GM10248 (cell line): ENCODE measurements at regions not wholly inside any gene's neighbourhood (a gene's known extent, or its start where the extent isn't known, plus 50 kb on each side); places are given as distances from the start of the nearest gene placed in this dataset.

Experiments used
- CTCF ChIA-PET: fragments of 300-600 bp; sonication (Branson Sonifier 250); formaldehyde crosslinking; extraction: SDS; loops from one replicate; lab custom pipeline; 2021; ENCODE audit warnings: antibody characterized with exemption; lab: Yijun Ruan, JAX
- POLR2A ChIA-PET: fragments of 350-650 bp; sonication (Branson Sonifier 250); formaldehyde crosslinking; extraction: SDS; loops from one replicate; lab custom pipeline; 2020; ENCODE audit warnings: antibody characterized with exemption; lab: Yijun Ruan, JAX
- DNase-seq: peaks from one replicate; pipeline ENCODE4 v3.0.0; 2012; ENCODE audit errors: extremely low spot score
- CTCF ChIP-seq: IDR thresholded peaks from 2 replicates; pipeline ENCODE4 v1.5.1; 2012; ENCODE audit warnings: mild to moderate bottlenecking, low read depth; ENCODE audit errors: extremely low read depth, missing control alignments, control extremely low read depth

GRCh38 chr2:226151157-226151556, 648.5 kb downstream of the IRS1 start:
- CTCF ChIA-PET = interaction anchor here (0.8 to 1.3 kb wide), 2 partner anchors 12 to 14 kb away, joined by 3 read pairs; no protein-coding TSS in a partner anchor
- DNase-seq = no peak
- POLR2A ChIA-PET = no interaction called here
- no peak for TF ChIP-seq CTCF

GRCh38 chr2:226143091-226143490, 656.5 kb downstream of the IRS1 start:
- TF ChIP-seq CTCF = no peak
- POLR2A ChIA-PET = no interaction called here
- CTCF ChIA-PET = no interaction called here
- no peak for DNase-seq

GRCh38 chr2:226142463-226142862, 657.2 kb downstream of the IRS1 start:
- DNase-seq = no peak
- no peak for TF ChIP-seq CTCF
- ChIA-PET POLR2A (no interaction called here), CTCF (no interaction called here)

- DNase-seq = no peak
- TF ChIP-seq CTCF = no peak
- CTCF ChIA-PET = no interaction called here
- POLR2A ChIA-PET = no interaction called here
These were observed 659.0 kb downstream of the IRS1 start for GRCh38 chr2:226140594-226140993.

GRCh38 chr2:226139759-226140158, 659.9 kb downstream of the IRS1 start:
- no peak for TF ChIP-seq CTCF
- no peak for DNase-seq
- ChIA-PET POLR2A (no interaction called here), CTCF (no interaction called here)

GRCh38 chr2:226137201-226137811, 662.3 kb downstream of the IRS1 start:
- DNase-seq = no peak
- CTCF ChIA-PET = interaction anchor here (0.9 to 1.5 kb wide), 2 partner anchors 14 to 102 kb away, joined by 3 read pairs; no protein-coding TSS in a partner anchor
- POLR2A ChIA-PET = no interaction called here
- no peak for TF ChIP-seq CTCF
